Activated CD8-positive, alpha-beta memory T cell treated with anti-CD3 and anti-CD28 coated beads, Interleukin-2, amount 10 ng/mL, durations not matched to agents 7 days and 5 days (primary cell): ENCODE measurements at regions not wholly inside any gene's neighbourhood (a gene's known extent, or its start where the extent isn't known, plus 50 kb on each side); places are given as distances from the start of the nearest gene placed in this dataset.

Experiments
- ATAC-seq: fragments of 150-1000 bp; cut with Tn5 transposase; one replicate; pipeline ENCODE4 v1.10.0; 2021; ENCODE audit warnings: moderate library complexity
- CTCF ChIA-PET: fragments of 350-600 bp; sonication (Branson Sonifier 250); formaldehyde crosslinking; loops from one replicate; lab custom pipeline; 2021; ENCODE audit warnings: antibody characterized with exemption; lab: Charles Lee
- DNase-seq: peaks from one replicate; pipeline ENCODE4 v3.0.0-alpha.2; 2020
- H3K27ac Mint-ChIP-seq: one replicate; pipeline ENCODE4 v1.8.0; 2021; ENCODE audit warnings: mild to moderate bottlenecking, mixed read lengths
- H3K27me3 Mint-ChIP-seq: one replicate; pipeline ENCODE4 v1.8.0; 2021; ENCODE audit warnings: mixed read lengths
- H3K36me3 Mint-ChIP-seq: one replicate; pipeline ENCODE4 v1.8.0; 2021; ENCODE audit warnings: mild to moderate bottlenecking, mixed read lengths
- H3K4me1 Mint-ChIP-seq: one replicate; pipeline ENCODE4 v1.8.0; 2021; ENCODE audit warnings: mixed read lengths
- H3K4me3 Mint-ChIP-seq: one replicate; pipeline ENCODE4 v1.8.0; 2021; ENCODE audit warnings: mild to moderate bottlenecking, moderate library complexity, mixed read lengths
- H3K9me3 Mint-ChIP-seq: one replicate; pipeline ENCODE4 v1.8.0; 2022; ENCODE audit warnings: low read depth, mixed read lengths

DNA sequence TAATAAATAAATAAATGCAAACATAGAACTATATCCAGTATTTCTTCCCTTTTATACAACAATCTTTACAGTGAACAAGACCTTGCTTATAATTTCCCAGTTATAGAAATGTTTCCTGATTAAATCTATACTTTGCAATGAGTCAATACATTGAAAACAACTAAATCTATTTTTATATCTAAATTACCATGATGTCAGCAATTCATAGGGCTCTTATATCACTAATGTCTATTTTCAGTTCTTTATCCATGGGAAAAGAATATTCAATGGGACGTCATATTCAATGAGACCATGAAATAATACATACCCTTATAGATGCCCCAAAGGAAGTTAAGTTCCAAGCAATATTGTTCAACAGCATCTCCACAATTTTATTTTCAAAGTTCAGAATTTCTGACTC lies 359.9 kb downstream of the CASP12 start:
- no peaks in the 10 kb centered on the region for H3K9me3 Mint-ChIP-seq
- no peaks in the 10 kb centered on the region for H3K36me3 Mint-ChIP-seq
- H3K27me3 Mint-ChIP-seq: no peaks in the 10 kb centered on the region
- no peak for DNase-seq
- CTCF ChIA-PET: no interaction called here
- H3K27ac Mint-ChIP-seq: no peak overlapping the region
- peaks cover 3% of the 10 kb centered on the region for H3K4me1 Mint-ChIP-seq
- no peak overlapping the region for H3K4me3 Mint-ChIP-seq
- ATAC-seq: no peak

DNA sequence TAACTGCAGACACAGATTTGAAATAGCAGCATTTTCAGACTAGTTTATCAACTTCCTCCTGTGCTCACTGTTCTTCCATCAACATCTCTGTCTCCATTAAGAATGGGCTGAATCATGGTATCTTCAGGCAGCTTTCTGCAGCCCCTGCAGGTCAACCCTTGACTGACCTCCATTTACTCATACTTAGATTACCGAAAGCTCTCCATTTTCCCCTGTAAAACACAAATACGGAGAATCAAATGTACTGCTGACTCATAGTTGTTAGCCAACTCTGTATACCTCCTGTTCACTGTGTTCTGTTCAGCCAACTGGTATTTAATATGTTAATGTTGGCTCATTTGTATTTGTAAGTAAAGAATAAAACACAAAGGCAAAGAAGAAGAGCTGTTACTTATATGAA lies 364.0 kb downstream of the CASP12 start:
- DNase-seq (no peak), ATAC-seq (no peak)
- no peak overlapping the region for H3K27ac Mint-ChIP-seq
- no peaks in the 10 kb centered on the region for H3K9me3 Mint-ChIP-seq
- H3K4me1 Mint-ChIP-seq: peaks cover 3% of the 10 kb centered on the region
- no peaks in the 10 kb centered on the region for H3K27me3 Mint-ChIP-seq
- H3K4me3 Mint-ChIP-seq: no peak overlapping the region
- CTCF ChIA-PET: no interaction called here
- H3K36me3 Mint-ChIP-seq: no peaks in the 10 kb centered on the region

- H3K27me3 Mint-ChIP-seq: no peaks in the 10 kb centered on the region
- DNase-seq (no peak), ATAC-seq (no peak)
- no peak overlapping the region for H3K4me3 Mint-ChIP-seq
- CTCF ChIA-PET: no interaction called here
- no peaks in the 10 kb centered on the region for H3K36me3 Mint-ChIP-seq
- peaks cover 3% of the 10 kb centered on the region for H3K4me1 Mint-ChIP-seq
- no peaks in the 10 kb centered on the region for H3K9me3 Mint-ChIP-seq
- H3K27ac Mint-ChIP-seq: no peak overlapping the region
These were observed 366.4 kb downstream of the CASP12 start for GRCh38 chr11:104531894-104532293.

- H3K27me3 Mint-ChIP-seq: no peaks in the 10 kb centered on the region
- H3K36me3 Mint-ChIP-seq: no peaks in the 10 kb centered on the region
- ATAC-seq (no peak), DNase-seq (no peak)
- H3K9me3 Mint-ChIP-seq: no peaks in the 10 kb centered on the region
- H3K4me3 Mint-ChIP-seq: no peak overlapping the region
- no peak overlapping the region for H3K27ac Mint-ChIP-seq
- CTCF ChIA-PET: no interaction called here
- H3K4me1 Mint-ChIP-seq: peaks cover 3% of the 10 kb centered on the region
These were observed 367.1 kb upstream of the PDGFD start for GRCh38 chr11:104531075-104531474.

- H3K27ac Mint-ChIP-seq: no peak overlapping the region
- CTCF ChIA-PET: no interaction called here
- DNase-seq (no peak), ATAC-seq (no peak)
- H3K4me3 Mint-ChIP-seq: no peak overlapping the region
- H3K4me1 Mint-ChIP-seq: peaks cover 3% of the 10 kb centered on the region
- H3K36me3 Mint-ChIP-seq: no peaks in the 10 kb centered on the region
- H3K27me3 Mint-ChIP-seq: no peaks in the 10 kb centered on the region
- H3K9me3 Mint-ChIP-seq: no peaks in the 10 kb centered on the region
These were observed 366.0 kb upstream of the PDGFD start for GRCh38 chr11:104529906-104530305.

DNA sequence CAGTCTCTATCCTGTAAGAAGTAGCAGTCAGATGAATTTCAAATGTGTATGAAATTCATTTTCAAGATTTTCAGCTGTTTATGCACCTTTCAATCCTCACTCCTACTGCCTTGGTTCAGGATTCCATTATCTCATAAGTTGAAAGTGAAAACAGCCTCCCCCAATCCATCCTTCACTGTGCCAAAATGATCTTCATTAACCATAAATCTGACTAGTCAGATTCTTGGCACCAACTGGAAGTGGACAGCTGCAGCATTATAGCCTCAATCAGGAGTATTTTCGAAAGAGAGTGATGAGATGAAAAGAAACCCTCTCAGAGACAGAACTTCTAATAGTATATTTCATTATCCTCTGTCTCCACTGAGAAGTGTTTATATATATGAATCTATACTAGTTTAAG lies 365.3 kb upstream of the PDGFD start:
- DNase-seq: no peak
- Mint-ChIP-seq H3K9me3 (no peaks in the 10 kb centered on the region), H3K36me3 (no peaks in the 10 kb centered on the region), H3K27me3 (no peaks in the 10 kb centered on the region), H3K27ac (no peak overlapping the region), H3K4me1 (peaks cover under 1% of the 10 kb centered on the region), H3K4me3 (no peak overlapping the region)
- ATAC-seq: no peak
- CTCF ChIA-PET: interaction anchor here (1.3 kb wide), 1 partner anchor 16 kb away, joined by 3 read pairs; no protein-coding TSS in a partner anchor

DNA sequence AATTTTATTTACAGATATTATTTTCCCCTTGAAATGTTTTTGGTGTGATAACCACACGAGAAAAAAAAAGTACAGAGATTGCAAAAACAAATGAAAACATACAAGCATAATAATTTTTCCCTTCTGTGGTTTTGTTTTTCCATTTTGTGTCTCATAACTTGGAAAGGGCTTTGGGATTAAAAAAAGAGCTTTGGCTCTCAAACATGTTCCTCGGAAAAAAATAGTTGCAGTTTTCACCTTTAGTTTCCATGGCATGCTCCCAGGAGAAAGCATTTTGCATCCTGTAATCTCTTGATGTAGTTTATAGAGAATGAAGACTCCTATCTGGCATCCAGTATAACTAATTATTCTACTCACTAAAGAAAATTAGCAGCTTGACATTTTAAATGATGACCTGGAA lies 362.1 kb upstream of the PDGFD start:
- H3K4me3 Mint-ChIP-seq: no peak overlapping the region
- DNase-seq (no peak), ATAC-seq (no peak)
- no peaks in the 10 kb centered on the region for H3K9me3 Mint-ChIP-seq
- no peak overlapping the region for H3K27ac Mint-ChIP-seq
- CTCF ChIA-PET: no interaction called here
- H3K36me3 Mint-ChIP-seq: no peaks in the 10 kb centered on the region
- H3K4me1 Mint-ChIP-seq: no peaks in the 10 kb centered on the region
- no peaks in the 10 kb centered on the region for H3K27me3 Mint-ChIP-seq

DNA sequence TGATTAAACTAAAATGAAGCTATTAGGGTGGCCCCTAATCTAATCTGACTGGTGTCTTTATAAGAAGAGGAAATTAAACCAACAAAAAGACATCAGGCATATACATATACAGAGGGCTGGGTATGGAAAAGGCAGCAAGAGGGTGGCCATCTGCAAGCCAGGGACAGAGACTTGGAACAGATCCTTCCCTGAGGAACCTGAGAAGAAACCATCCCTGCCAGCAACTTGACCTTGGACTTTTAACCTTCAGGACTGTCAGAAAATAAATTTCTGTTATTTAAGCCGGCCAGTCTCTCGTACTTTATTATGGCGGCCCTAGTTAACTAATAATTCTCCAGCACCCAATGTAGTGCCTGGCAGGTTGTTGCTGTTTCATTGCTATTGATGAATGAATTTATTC lies 361.5 kb upstream of the PDGFD start:
- Mint-ChIP-seq H3K27me3 (no peaks in the 10 kb centered on the region), H3K36me3 (no peaks in the 10 kb centered on the region), H3K4me3 (no peak overlapping the region), H3K27ac (no peak overlapping the region), H3K4me1 (no peaks in the 10 kb centered on the region), H3K9me3 (no peaks in the 10 kb centered on the region)
- CTCF ChIA-PET: no interaction called here
- DNase-seq (no peak), ATAC-seq (no peak)

DNA sequence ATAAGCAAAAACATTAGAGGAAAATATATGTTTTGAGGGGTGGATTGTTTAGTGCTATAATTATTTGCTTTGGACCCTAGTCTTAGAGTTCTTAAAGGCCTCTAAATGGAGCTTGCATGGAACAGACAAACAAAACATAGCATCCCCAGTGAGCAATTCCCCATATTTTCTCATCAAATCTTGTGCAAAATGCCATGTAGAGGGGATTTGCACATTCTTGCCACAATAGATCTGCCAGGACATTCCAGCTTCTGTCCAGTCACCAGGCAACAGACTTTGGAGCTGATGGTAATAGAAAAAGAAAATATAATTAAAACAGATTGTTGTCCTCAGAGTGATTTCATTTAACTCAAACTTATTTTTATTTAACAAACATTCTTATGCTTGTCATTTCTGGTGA lies 360.3 kb upstream of the PDGFD start:
- H3K4me3 Mint-ChIP-seq: no peak overlapping the region
- ATAC-seq (no peak), DNase-seq (no peak)
- CTCF ChIA-PET: no interaction called here
- no peaks in the 10 kb centered on the region for H3K27me3 Mint-ChIP-seq
- no peaks in the 10 kb centered on the region for H3K4me1 Mint-ChIP-seq
- no peaks in the 10 kb centered on the region for H3K9me3 Mint-ChIP-seq
- no peaks in the 10 kb centered on the region for H3K36me3 Mint-ChIP-seq
- no peak overlapping the region for H3K27ac Mint-ChIP-seq

- H3K4me3 Mint-ChIP-seq: no peak overlapping the region
- ATAC-seq (no peak), DNase-seq (no peak)
- CTCF ChIA-PET: interaction anchor here (0.6 kb wide), 1 partner anchor 263 kb away, joined by 3 read pairs; no protein-coding TSS in a partner anchor
- no peaks in the 10 kb centered on the region for H3K9me3 Mint-ChIP-seq
- no peak overlapping the region for H3K27ac Mint-ChIP-seq
- no peaks in the 10 kb centered on the region for H3K4me1 Mint-ChIP-seq
- no peaks in the 10 kb centered on the region for H3K27me3 Mint-ChIP-seq
- H3K36me3 Mint-ChIP-seq: no peaks in the 10 kb centered on the region
These were observed 359.7 kb upstream of the PDGFD start for GRCh38 chr11:104523611-104524010.

DNA sequence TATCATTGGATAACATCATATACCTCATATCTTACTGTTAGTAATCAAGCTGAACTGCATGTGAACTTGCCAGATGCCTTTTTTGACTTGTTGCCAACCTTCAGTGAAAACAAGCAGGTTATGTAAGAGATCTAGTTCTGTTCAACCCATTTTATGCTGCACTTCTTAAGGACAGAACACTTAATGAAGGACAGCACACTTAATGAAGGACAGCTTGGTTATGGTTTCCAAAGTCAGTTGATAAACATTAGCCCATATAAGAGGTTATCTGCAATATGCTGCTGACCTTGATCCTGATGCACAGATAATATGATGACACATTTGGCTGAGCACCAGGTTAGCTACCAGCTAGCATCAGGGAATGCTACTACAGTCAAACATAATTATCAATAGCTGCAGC lies 358.7 kb upstream of the PDGFD start:
- no peak overlapping the region for H3K27ac Mint-ChIP-seq
- no peak for DNase-seq
- no peaks in the 10 kb centered on the region for H3K27me3 Mint-ChIP-seq
- H3K36me3 Mint-ChIP-seq: no peaks in the 10 kb centered on the region
- CTCF ChIA-PET: no interaction called here
- no peaks in the 10 kb centered on the region for H3K9me3 Mint-ChIP-seq
- H3K4me3 Mint-ChIP-seq: no peak overlapping the region
- ATAC-seq: no peak
- H3K4me1 Mint-ChIP-seq: no peaks in the 10 kb centered on the region

- Mint-ChIP-seq H3K27me3 (no peaks in the 10 kb centered on the region), H3K4me3 (no peak overlapping the region), H3K4me1 (no peaks in the 10 kb centered on the region), H3K9me3 (no peaks in the 10 kb centered on the region), H3K36me3 (no peaks in the 10 kb centered on the region), H3K27ac (no peak overlapping the region)
- ATAC-seq (no peak), DNase-seq (no peak)
- CTCF ChIA-PET: no interaction called here
These were observed 358.2 kb upstream of the PDGFD start for GRCh38 chr11:104522123-104522522.

GRCh38 chr11:104510169-104510568 lies 346.2 kb upstream of the PDGFD start:
- Mint-ChIP-seq H3K4me3 (no peak overlapping the region), H3K4me1 (no peaks in the 10 kb centered on the region), H3K36me3 (no peaks in the 10 kb centered on the region), H3K27me3 (peaks cover 3% of the 10 kb centered on the region), H3K9me3 (no peaks in the 10 kb centered on the region), H3K27ac (no peak overlapping the region)
- DNase-seq (no peak), ATAC-seq (no peak)
- CTCF ChIA-PET: no interaction called here

DNA sequence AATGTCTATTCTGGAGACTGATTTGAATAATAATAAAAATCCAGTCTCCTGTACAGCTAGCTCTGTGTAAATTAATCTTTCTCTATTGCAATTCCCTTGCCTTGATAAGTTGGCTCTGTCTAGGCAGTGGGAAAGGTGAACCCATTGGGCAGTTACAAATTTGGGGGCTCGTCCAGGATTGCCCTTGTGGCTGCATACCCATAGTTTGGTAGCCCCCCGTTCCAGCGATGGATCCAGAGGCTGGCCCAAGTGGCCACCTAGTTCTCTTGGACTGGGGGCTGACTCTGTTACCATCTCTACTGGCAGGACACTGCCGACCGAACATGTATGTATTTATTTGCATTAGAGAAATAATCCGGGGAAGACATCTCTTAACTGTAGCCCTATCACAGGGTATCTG lies 326.2 kb upstream of the PDGFD start:
- ATAC-seq (no peak), DNase-seq (no peak)
- Mint-ChIP-seq H3K27ac (no peak overlapping the region), H3K27me3 (no peaks in the 10 kb centered on the region), H3K9me3 (peaks cover 14% of the 10 kb centered on the region), H3K4me3 (no peak overlapping the region), H3K36me3 (no peaks in the 10 kb centered on the region), H3K4me1 (no peaks in the 10 kb centered on the region)
- CTCF ChIA-PET: no interaction called here

DNA sequence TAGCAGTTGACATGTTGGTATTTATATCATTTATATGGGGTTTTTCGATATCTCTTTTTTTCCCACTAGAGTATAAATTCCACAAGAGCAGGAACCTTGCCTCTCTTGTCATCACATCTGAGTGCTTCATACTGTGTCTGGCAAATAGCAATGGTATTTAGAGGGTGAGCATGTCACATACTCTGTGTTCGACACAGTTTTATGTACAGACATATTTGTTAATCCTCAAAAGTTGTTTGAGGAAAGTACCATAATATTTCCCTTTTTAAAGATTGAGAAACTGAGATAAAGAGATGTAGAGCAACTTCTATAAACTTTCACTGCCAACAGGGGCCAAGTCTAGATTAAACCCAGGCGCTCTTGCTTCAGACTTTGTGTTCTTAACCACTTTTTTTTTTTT lies 324.6 kb upstream of the PDGFD start:
- H3K36me3 Mint-ChIP-seq: no peaks in the 10 kb centered on the region
- DNase-seq (no peak), ATAC-seq (no peak)
- no peaks in the 10 kb centered on the region for H3K27me3 Mint-ChIP-seq
- CTCF ChIA-PET: no interaction called here
- no peaks in the 10 kb centered on the region for H3K4me1 Mint-ChIP-seq
- no peak overlapping the region for H3K4me3 Mint-ChIP-seq
- peaks cover 14% of the 10 kb centered on the region for H3K9me3 Mint-ChIP-seq
- H3K27ac Mint-ChIP-seq: no peak overlapping the region
